ENCODE measurements at regions not wholly inside any gene's neighbourhood (a gene's known extent, or its start where the extent isn't known, plus 50 kb on each side); places are given as distances from the start of the nearest gene placed in this dataset.
A peak's percentile ranks its signal among the peaks of the same experiment; 100 is the strongest.
"Not testable (repeated sequence)": the region's sequence is repeated elsewhere in the genome, so short reads cannot be mapped to it uniquely, and the experiment has no call there.

- peak; percentile 78 for DNase-seq
Observed at GRCh38 chr5:42949348-42950115, 90.6 kb downstream of the ANXA2R start.

DNA sequence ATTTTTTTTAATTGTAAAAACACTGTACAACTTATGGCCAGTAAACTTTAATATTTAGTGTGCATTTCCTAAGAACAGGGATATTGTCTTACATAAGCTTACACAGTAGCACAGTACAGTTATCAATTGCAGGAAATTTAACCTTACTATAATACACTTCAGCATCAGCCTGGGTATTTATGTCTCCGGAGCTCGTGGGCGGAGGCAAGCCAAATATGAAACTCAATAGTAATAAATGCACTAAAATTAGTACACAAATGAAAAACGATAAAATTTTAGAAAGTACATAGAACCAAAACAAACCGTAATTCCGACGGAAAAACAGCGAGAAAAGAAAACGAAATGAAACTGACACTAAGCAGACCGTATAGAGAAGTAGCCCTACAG, 91.2 kb downstream of the ANXA2R start:
- DNase-seq: no peak

- peak; percentile 11 for DNase-seq
Observed at GRCh38 chr5:42944989-42945388, 95.1 kb downstream of the ANXA2R start.

DNA sequence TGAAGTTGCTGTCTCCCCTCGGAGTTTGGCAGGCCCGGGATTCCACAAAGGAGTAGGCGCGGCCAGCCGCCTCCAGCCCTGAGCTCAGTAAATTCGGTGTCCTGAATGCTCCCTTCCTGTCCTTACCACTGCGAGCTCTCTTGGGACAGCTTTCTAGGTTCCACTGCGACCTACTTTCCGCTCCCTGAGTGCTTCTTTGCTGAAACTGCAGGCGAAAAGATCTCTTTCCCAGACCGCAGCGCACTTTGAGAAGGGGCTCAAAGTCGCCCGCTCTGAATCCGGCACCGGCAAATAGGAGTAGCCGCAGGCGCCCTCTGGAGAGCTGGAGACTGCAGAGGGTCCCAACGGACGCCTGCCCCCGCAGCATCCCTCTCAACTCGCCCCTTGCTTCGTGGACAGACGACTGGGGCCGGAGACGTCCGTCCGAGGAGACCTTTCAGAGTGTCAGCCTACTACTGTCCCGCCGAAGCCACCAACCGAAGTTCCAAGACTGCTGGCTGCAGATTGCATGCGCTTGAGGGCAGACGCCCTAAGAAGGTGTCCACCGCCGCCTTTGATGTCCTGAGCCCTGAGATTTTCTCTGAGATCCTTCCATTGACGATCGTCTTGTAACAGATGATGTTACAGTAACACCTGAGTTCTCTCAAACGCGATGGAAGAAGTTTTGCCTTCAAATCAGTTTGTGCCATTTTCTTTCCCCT, 96.0 kb downstream of the ANXA2R start:
- no peak for DNase-seq

DNA sequence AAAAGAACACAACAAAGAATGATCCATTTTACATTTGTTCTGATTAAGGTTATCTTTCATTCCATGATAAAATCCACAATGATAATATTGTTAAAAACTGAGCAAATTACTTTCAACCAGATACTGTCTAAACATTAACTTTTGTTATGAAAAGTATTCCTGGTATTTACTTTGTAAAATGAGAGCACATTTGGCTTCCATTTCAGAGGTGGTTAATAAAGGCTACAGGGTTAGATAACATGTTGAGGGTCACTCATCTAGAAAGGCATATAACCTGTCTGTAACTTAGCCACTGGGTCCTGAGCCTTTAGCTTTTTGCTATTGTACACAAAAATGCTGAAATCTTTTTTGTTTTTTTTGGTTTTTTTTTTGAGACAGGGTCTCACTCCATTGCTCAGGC, 99.3 kb downstream of the ANXA2R start:
- no peak for DNase-seq

- DNase-seq: not testable (repeated sequence)
Observed at GRCh38 chr5:42932011-42932410, 108.1 kb downstream of the ANXA2R start.

DNA sequence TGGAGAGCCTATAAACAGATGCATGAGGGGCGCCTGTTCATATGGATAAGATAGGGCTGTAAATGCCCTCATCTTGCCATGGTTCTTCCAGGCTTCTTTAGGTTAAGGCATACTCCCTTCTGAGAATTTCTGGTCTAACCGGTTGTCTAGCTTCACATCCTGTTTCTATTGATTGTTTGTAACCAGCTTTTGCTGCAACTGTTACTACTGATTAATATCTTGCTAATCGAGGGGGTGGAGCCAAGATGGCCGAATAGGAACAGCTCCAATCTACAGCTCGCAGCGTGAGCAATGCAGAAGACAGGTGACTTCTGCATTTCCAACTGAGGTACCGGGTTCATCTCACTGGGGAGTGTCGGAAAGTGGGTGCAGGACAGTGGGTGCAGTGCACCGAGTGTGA, 108.7 kb downstream of the ANXA2R start:
- DNase-seq: not testable (repeated sequence)

- no peak for DNase-seq
Observed at GRCh38 chr5:42930934-42931333, 109.2 kb downstream of the ANXA2R start.

DNA sequence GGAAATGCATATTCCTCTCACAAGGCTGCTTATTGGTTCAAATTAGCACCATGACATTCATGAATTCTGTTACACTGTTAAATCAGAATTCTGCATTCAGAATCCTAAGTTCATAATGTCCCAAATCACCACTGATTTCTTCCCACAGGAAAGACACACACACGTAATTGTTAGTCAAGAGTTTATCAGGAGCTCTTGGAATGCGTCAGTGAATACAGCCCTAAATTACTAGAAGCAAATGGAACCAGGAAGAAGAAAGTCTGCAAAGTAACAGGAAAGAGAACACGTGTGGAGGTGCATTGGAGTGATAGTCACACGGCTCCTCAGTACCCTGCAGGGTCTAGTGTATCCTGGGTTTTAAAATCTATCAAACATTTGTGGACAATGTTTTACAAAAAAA, 110.2 kb downstream of the ANXA2R start:
- no peak for DNase-seq

- no peak for DNase-seq
Observed at GRCh38 chr5:42927730-42928129, 112.4 kb downstream of the ANXA2R start.

DNA sequence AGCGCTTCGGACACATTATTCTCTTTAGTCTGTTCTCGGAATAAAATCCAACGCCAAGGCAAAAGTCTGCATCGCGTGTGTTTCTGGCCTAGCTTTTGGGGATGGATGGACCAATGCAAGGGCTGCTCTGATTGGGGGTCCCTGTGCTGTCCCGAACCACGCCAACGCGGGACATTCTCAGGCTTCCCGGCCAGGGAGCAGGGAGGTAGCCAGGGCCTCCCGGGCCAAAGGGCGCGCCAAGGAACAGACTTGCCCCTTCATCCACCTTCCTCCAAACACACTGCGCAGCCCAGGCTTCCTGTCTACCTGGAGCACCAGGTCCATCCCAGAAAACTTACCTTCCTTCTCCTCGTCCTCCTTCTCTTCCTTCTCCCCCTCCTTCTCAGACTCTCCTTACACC, 113.0 kb upstream of the SELENOP start:
- no peak for DNase-seq

DNA sequence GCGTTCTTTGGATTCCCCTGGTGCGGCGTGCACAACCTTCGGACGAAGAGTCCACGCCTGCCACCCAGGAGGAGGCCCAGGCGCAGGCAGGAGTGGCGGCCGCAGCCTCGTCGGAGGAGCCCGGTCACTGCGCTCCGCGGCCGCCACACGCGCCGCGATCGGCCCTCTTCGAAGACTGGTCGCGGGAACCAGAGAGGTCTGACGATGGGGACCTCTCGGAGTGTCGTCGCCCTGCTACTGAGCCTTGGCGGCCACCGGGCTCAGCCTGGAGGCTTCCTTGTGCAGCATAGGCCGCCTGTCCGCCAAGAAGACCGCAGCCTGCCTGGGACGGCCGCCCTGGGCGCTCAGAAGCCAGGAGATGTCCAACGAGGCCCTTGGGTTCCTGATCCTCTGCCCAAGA, 112.5 kb upstream of the SELENOP start:
- DNase-seq: no peak

GRCh38 chr5:42923710-42924109, 112.0 kb upstream of the SELENOP start:
- DNase-seq: no peak

GRCh38 chr5:42919600-42919999, 107.9 kb upstream of the SELENOP start:
- no peak for DNase-seq

- no peak for DNase-seq
Observed at GRCh38 chr5:42915306-42915866, 103.7 kb upstream of the SELENOP start.

DNA sequence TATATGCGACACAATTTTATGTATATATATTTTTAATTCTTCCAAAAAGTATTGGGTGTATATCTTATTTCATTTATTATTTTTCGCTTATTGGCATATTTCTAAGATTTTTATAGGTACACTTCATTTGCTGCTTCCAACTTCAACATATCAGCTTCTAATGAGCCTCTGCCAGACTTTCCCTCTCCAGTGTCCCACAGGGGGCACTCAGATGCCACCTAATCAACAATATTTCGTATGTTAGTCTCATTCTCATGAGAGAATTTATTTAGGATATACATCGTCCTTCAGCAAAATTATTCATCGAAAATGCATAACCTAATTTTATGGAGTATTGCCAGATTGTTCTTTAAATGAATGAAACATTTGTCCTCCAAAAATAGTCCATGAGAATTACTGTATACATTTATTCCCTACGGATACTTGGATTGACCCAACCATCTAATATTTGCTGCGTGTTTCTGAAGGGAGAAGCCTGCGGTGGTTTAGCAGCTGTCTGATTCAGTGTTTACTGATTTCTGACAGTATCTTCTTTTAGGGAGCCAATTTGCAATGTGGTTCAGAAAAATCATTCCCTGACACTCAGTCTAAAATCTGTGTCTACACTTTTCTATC, 100.6 kb upstream of the SELENOP start:
- DNase-seq: peak; percentile 60

- DNase-seq: peak; percentile 96
Observed at GRCh38 chr5:42908509-42909488, 97.1 kb upstream of the SELENOP start.

- DNase-seq: peak; percentile 52
Observed at GRCh38 chr5:42908086-42908485, 96.4 kb upstream of the SELENOP start.

DNA sequence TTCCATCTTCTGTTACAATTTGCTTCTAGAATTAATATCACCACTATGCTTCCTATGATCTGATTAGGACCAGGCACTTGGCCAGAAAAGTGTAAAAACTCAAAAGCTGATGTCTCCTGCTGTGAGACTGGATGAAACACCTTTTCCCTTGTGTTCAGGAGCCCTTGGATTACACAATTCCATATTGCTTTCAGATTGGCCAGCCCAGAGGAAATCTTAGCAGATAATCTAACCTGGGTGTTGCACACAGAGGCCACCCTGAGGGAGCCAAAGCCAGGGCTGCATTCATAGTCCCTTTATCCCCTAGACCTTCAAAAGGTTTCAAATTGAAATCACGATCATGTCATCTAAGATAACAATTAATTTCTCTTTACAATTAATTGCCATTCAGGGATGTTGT, 94.1 kb upstream of the SELENOP start:
- no peak for DNase-seq

DNA sequence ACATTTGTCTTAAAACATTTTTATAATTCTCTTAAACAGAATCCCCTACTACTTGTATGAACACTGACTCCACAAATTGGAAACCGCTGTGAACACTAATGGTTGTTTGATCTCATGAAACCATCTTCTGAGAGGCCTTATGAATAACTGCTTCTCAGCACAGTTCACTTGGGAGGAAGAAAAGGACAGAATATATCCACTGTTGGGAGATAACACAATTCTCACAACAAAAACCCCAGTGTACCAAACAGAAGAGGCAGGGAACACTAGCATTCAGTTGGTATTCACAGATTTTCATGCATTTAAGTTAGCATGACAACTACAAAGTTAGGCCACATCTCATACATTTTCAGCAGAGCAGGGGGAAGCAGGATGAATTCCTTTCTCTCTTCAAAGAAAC, 89.0 kb upstream of the SELENOP start:
- DNase-seq: no peak

- no peak for DNase-seq
Observed at GRCh38 chr5:42898760-42899159, 87.1 kb upstream of the SELENOP start.

GRCh38 chr5:42896523-42896922, 84.8 kb upstream of the SELENOP start:
- DNase-seq: no peak

GRCh38 chr5:42894057-42894456, 82.4 kb upstream of the SELENOP start:
- DNase-seq: no peak
